ENCODE measurements at regions not wholly inside any gene's neighbourhood (a gene's known extent, or its start where the extent isn't known, plus 50 kb on each side); places are given as distances from the start of the nearest gene placed in this dataset.

DNA sequence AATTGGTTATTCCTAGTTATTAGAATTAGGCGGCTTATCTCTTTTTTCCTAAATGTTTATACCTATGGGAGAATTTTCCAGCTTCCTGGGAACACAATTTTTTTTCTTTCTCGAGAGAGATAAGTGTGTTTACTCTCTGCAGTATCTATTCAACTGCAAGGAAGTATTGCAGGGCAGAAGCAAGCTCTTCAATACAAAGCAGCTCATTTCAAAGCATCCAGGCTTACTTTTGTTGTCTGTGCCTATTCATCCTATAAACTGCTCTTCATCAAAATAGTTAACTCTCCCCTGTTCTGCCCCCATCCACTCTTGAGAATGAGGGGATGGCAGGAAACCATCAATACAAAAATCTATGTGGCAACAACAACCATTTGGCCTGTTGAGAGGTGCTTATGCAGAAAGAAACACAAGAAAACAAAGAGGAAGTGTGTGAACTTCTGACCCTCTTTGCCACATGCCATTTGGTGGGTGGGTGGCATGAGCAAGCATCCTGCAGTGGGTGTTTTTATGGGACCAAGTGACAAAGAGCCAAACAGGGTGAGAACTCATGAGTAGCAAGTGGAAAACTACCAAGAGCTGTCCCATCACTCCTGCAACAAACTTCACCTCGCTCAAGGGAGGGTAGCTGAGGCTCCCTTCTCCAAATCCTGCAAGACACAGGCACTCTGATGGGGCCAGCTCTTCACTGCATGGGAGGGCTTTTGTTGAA lies 50.6 kb upstream of the MRPS6 start:
- TF ChIP-seq ZNF274 (IDR thresholded peaks at IDR 0.05; ENCODE audit: low read depth, low read length), result no peak
- H3K4me3 ChIP-seq (ENCODE audit: low read length), result no peak overlapping the region

DNA sequence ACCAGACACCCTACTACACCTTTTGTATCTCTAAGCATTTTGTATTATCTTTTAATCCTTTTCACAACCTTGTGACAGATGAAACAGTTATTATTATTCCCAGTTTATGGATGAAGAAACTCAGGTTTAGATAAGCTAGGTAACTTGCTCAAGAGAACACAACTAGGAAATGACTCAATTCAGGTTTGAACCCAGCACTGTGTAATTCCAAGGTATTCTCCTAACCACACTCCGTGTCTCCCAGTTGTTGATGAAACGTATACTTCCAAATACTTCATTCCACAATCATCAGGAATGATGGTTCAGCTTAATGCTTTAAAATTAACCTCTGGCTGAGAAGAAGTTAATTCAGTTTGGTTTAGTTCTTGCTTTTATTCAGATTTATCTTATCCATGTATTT lies 51.7 kb upstream of the MRPS6 start:
- H3K4me3 ChIP-seq (ENCODE audit: low read length), result no peak overlapping the region

DNA sequence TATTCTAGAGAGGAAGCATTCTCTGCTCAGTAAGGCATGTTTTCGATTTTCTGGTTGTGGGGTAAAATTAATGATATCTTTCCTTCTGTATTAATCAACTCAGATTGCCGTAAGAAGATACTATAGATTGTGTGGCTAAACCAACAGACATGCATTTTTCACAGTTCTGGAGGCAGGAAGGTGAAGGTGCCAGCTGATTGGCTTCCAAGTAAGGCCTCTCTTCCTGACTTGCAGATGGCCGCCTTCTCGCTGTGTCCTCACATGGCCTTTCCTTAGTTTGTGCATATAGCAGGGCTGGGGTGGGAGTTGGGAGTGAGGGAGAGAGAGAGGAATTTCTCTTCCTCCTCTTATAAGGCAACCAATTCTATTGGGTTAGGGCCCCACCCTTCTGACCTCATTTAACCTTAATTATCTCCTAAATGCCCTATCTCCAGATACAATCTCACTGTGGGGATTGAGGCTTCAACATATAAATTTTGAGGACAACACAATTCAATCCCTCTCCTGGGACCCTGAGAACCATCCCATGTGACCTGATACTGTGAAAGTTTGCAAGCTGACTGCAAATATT lies 52.3 kb upstream of the MRPS6 start:
- H3K4me3 ChIP-seq (ENCODE audit: low read length), result no peak overlapping the region; the same call in 1 of the 2 replicates

More for the DNA sequence above, 51.7 kb upstream of the MRPS6 start:
- no peak for TF ChIP-seq ZNF274 (IDR thresholded peaks at IDR 0.05; ENCODE audit: low read depth, low read length)

DNA sequence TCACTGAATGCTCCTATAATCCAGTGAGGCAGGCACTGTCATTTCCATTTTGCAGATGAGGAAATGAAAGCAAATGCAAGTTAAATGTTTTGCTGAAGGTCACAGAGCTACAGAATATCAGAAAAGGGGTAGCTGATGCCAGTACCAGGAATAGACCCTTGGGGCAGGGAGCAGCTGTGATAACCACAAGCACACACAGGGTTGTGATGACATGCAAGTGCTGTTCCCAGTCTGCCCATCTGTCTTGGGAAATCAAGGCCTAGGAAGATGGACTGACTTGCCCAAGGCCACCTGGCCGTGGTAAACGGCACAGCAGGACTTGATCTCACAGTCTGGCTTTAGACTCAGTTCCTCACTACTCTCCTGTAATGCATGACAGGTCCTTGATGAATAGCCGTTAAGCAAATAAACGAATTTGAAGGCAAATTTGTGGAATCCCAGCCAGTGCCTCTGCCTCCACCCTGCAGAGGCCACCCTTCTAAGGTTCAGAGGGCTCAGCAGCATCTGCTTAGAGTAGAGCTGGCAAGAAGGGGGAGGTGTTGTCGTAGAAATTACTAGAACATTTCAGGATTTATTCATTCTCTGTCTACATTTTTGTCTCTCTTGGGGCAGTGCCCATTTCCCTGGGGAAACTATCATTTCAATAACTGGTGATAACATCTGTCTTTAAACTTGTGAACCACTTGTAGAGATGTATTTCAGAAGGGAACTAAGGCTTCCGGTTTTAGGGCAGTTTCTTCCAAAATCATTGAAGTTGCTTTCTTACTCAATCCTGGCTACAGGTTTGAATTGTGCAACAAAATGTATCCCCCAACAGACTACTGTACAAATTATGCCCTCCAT lies 53.2 kb upstream of the MRPS6 start:
- H3K4me3 ChIP-seq (ENCODE audit: low read length), result no peak overlapping the region; the same call in 1 of the 2 replicates

More for the DNA sequence above, 52.3 kb upstream of the MRPS6 start:
- TF ChIP-seq ZNF274 (IDR thresholded peaks at IDR 0.05; ENCODE audit: low read depth, low read length), result no peak

DNA sequence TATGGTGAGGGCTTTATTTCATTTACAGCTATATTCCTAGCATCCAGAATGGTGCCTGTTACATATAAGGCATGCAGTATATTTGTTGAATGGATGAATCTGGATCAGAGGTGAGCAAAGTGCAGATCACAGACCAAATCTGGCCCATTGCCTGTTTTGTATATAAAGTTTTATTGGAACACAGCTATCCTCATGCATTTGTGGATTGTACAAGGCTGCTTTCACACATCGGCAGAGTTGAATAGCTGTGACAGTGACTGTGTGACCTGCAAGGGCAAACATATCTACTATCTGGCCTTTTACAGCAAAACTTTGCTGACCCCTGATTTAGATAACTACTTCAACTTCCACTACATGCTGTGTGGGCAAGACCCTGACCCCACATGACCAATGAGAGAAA lies 54.0 kb upstream of the MRPS6 start:
- no peak for TF ChIP-seq ZNF274 (IDR thresholded peaks at IDR 0.05; ENCODE audit: low read depth, low read length)
- H3K4me3 ChIP-seq (ENCODE audit: low read length), result peak overlapping the region; percentile 44; the same call in 1 of the 2 replicates

More for the DNA sequence above, 53.2 kb upstream of the MRPS6 start:
- TF ChIP-seq ZNF274 (IDR thresholded peaks at IDR 0.05; ENCODE audit: low read depth, low read length), result no peak

DNA sequence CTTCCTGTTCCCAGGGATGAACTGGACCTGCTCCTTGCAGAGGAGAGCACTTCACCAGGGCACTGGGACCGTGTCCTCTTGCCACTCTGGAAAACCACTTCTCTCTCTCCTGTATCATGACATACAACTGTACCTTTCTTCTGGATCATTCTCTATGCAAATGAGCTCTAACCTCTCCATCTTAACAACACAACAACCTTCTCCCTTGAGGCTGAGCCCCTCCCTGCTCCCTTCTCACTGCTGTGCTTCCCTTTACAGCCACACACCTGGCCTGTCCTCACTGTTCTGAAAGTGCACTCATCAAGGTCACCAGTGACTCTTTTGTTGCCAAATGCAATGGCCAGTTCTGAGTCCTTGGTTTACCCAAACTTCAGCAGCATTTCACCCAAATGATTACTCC lies 54.5 kb upstream of the MRPS6 start:
- no peak for TF ChIP-seq ZNF274 (IDR thresholded peaks at IDR 0.05; ENCODE audit: low read depth, low read length)
- peak overlapping the region; percentile 63; the same call in 1 of the 2 replicates for H3K4me3 ChIP-seq (ENCODE audit: low read length)

DNA sequence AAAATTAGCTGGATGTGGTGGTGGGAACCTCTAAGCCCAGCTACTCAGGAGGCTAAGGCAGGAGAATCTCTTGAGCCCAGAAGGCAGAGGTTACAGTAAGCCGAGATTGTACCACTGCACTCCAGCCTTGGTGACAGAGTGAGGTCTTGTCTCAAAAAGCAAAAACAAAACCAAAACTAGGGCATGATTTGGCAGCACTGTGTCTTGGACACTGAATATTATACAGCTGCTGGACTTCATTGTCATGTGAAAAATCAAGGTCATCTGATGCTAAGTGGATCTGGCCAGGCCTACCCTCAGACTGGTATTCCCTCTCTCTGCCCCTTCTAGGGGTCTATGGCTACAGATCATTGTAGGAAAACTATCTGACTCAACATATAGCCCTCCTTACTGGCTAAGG lies 55.2 kb upstream of the MRPS6 start:
- TF ChIP-seq ZNF274 (IDR thresholded peaks at IDR 0.05; ENCODE audit: low read depth, low read length), result no peak
- H3K4me3 ChIP-seq (ENCODE audit: low read length), result peak overlapping the region; percentile 63; the same call in 1 of the 2 replicates

DNA sequence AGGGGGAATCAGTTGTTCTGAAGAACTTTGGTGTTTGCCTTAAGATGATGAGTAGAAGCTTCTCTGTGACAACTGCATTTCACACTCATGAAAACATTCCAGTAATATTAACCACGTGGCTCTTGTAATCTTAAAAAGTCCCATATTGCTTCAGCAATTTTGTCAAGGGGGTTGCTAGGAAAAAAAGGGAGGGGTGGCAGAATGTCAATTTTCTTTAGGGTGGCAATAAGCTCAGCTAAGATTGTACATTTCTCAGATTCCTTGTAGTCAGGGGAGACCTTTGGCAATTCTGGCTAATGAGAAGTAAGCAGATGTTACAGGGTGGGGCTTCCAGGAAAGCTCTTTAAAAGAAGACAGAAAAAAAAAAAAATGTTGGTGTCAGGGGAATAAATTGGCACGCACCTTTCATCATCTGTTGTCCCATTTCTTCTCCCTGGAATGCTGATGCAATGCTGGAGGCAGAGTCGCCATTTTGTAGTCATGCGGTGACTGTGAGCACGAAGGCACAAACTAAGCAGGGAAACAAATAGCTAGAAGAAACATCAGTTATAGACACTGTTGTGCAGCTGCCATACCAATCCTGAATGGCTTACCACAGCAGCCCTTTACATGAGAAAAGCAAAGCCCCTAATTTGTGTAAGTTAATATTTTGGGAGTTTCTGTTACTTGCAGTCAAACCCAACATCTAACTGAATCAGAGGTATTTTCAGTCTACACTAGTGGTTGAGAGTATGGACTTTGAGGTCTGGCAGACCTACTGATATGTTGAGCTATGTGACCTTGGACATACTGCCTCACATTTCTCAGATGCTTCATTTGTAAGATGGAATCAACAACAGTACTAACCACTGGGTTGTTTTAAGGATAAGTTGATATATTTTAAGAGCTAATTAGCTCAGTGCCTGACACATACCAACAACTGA lies 56.1 kb upstream of the MRPS6 start:
- peak overlapping the region; percentile 10; the same call in 1 of the 2 replicates for H3K4me3 ChIP-seq (ENCODE audit: low read length)
- no peak for TF ChIP-seq ZNF274 (IDR thresholded peaks at IDR 0.05; ENCODE audit: low read depth, low read length)

DNA sequence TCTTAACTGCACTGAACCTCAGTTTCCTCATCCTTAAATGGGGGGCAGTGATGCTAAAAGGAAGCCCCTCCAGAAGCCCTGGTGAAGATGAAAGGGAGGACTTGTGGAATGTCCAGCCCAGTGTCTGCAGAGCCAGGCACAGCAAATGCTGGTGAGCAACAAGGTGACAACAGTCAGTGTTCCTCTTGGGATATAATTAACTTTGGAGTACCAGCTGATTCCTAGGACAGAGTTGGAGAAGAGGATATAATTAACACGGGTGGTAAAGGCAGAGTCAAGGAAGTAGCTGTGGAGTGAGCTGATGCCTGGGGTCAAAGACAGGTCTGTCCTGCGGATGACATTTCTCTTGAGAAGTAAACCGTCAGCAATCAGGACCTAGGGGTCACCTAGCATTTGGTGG lies 60.7 kb upstream of the MRPS6 start:
- no peak; the same call in 1 of the 2 replicates for TF ChIP-seq ZNF274 (IDR thresholded peaks at IDR 0.05; ENCODE audit: low read depth, low read length)
- H3K4me3 ChIP-seq (ENCODE audit: low read length), result no peak overlapping the region

DNA sequence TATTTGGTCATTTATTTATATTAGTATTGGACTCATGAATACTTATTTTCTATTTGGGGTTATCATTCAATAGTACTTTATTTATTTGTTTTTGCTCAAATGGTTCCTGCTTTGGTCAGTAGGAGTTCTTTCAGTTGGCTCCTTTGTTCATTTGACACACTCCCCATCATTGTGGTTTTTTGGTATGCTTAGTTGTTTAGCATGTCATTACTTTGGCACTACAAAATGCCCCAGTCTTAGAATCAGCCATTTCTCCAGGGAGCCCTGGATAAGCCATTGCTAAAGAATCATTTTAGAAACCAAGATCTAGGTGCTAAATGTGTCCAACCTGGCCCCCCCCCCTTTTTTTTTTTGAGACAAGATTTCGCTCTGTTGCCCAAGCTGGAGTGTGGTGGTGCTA lies 61.7 kb upstream of the MRPS6 start:
- H3K4me3 ChIP-seq (ENCODE audit: low read length), result no peak overlapping the region
- TF ChIP-seq ZNF274 (IDR thresholded peaks at IDR 0.05; ENCODE audit: low read depth, low read length), result peak; percentile 60

DNA sequence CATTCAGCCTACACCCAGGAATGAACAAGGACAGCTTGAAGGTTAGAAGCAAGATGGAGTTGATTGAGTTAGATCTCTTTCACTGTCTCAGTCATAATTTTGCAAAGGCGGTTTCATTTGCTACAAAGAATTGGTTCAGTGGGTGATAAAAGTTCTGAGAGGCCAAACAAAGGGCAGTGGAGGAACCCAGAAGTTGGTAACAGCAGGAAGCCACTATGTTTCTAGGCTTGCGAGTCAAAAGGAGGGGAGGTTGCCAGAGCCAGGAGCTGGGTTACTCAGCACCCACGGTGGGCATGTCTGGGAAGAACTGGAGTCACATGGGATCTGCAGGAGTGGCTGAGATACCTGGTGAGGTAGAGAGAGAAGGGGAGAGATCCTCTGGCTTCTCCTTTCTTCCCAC lies 64.2 kb upstream of the MRPS6 start:
- TF ChIP-seq ZNF274 (IDR thresholded peaks at IDR 0.05; ENCODE audit: low read depth, low read length), result no peak
- no peak overlapping the region for H3K4me3 ChIP-seq (ENCODE audit: low read length)

DNA sequence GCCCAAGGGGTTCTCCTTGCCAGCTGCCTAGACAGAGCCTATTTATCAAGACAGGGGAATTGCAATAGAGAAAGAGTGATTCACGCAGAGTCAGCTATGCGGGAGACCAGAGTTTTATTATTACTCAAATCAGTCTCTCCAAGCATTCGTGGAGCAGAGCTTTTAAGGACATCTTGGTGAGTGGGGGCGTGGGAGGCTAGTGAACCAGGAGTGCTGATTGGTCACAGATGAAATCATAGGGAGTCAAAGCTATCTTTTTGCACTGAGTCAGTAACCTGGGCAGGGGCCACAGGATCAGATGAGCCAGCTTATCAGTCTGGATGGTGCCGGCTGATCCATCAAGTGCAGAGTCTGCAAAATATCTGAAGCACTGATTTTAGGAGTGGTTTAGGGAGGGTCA lies 64.8 kb upstream of the MRPS6 start:
- TF ChIP-seq ZNF274 (IDR thresholded peaks at IDR 0.05; ENCODE audit: low read depth, low read length), result no peak
- H3K4me3 ChIP-seq (ENCODE audit: low read length), result no peak overlapping the region

DNA sequence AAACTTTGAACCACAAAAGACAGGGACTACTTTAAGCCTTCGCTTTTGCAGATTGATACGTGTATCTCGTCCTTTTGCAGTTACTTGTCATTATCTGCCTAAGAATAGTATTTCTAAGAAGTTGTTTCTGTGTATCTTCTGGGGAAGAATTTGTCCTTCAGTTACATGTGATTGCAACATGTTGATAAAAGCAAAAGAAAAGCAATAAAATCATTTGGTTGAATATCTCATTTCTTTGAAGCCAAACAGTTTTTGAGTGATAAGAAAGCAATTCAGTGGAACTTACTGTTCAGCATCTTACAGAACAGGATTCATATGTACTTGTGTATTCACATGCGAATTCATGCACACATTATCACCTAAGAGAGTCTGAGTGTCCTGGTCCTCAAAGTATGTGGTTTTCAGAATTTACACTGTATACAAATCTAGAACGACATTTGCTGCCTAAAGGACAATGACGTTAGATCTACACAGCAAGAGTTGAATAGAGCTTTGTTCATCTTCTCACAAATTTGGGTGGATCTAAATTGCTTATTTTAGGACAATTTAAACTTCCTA lies 66.7 kb upstream of the MRPS6 start:
- TF ChIP-seq ZNF274 (IDR thresholded peaks at IDR 0.05; ENCODE audit: low read depth, low read length), result no peak

More for the DNA sequence above, 66.7 kb upstream of the MRPS6 start:
- H3K4me3 ChIP-seq (ENCODE audit: low read length), result no peak overlapping the region

Measured in GM08714 (cell line).